Jurkat, Clone E6-1 (cell line): ENCODE measurements at regions not wholly inside any gene's neighbourhood (a gene's known extent, or its start where the extent isn't known, plus 50 kb on each side); places are given as distances from the start of the nearest gene placed in this dataset.

Experiments
- DNase-seq: peaks from one replicate; pipeline ENCODE4 v3.0.0-alpha.2; 2011; ENCODE audit warnings: low read depth, low spot score
- H3K4me3 ChIP-seq: 2 replicates; pipeline ENCODE4 v1.5.1; 2011; ENCODE audit warnings: mild to moderate bottlenecking, low read length, control low read depth, moderate library complexity

DNA sequence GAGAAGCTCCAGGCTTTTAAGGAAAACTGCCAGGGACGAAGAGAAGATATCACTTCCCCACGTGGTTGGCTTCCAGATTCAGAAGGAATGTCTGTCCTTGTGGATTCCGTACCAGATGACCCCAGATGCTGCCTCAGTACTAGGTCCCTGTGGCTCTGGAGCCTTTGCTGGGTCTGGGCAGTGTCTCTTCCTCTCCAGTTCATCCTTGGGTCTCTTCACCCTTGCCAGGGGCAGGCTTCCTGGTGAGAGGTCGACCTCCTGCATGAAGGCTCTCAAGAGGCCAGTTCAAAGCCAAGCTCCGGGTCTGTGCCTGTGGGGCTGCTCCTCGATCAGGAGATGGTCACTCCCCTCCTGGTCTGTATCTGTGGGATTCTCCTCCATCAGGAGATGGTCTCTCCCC lies 74.7 kb upstream of the B3GAT1 start:
- no peak for DNase-seq
- no peak overlapping the region for H3K4me3 ChIP-seq

DNA sequence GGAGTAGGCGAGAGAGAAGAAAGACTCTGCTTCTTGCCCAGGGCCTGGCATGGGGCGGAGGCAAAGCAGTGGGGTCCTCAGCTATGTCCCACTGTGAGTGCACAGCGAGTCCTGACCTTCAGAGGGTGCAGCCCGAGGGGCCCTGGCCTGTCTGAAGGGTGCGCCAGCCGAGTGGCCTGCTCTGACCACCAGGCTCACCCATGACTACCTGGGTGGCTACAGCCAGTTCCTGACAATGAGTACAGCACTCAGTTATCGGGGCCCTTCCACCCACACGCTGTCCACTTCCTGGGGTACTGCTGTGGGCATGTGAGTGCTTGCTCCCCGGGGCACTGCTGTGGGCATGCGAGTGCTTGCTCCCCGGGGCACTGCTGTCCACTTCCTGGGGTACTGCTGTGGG lies 74.1 kb upstream of the B3GAT1 start:
- no peak for DNase-seq
- H3K4me3 ChIP-seq: no peak overlapping the region

DNA sequence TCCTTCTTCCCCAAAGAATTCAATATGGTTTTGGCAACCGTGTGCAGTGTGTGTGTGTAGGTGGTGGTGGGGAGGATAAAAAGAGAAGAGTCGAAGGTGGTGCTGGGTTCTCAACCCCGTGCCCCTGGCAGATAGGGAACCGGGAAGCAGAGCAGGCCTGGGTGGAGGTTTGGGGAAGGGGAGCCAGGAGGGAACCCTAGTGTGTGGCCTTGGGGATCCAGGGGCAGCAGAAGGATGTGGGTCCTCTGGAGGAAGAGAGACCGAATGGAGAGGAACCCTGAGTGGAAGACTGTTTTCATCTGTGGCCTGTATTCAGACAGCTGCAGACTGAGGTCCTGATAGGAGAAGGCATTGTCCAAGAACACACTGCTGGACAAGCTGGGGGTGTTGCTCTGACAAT lies 73.3 kb upstream of the B3GAT1 start:
- DNase-seq: no peak
- no peak overlapping the region for H3K4me3 ChIP-seq

DNA sequence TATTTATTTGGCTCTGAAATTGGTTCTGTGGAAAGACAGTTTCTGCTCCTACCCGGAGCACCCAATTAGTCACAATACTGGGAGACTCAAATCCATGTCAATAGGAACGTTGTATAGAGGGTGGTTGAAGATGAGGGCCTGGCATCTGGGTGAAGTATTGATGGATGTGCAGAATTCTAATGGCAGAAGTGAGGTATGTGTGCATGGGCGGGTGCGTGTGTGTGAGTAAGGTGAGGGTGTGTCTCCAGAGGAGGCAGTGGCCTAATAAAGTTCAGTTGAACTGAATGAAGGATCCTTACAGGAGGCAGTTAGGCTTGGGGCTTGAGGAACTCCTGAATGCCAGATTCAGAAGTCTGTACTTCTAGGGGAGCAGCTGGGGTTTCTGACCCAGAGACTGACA lies 71.8 kb upstream of the B3GAT1 start:
- no peak for DNase-seq

DNA sequence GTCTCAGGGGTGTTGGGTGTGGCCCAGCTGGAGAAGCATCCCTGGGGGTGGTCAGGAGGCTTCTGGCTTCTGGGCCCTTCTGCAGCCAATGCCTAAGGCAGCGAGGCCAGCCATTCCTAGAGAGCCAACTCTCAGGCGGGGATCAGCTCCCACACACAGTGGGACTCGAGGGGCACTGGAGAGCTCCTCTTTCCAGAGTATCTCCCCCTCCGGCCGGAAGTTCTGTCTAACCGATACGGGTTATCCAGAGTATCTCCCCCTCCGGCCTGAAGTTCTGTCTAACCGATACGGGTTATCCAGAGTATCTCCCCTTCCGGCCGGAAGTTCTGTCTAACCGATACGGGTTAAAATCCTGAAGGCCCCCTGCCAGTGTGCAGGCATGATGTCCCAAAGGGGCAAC lies 71.2 kb upstream of the B3GAT1 start:
- no peak overlapping the region for H3K4me3 ChIP-seq
- DNase-seq: no peak

More for the DNA sequence above, 71.8 kb upstream of the B3GAT1 start:
- H3K4me3 ChIP-seq: no peak overlapping the region

DNA sequence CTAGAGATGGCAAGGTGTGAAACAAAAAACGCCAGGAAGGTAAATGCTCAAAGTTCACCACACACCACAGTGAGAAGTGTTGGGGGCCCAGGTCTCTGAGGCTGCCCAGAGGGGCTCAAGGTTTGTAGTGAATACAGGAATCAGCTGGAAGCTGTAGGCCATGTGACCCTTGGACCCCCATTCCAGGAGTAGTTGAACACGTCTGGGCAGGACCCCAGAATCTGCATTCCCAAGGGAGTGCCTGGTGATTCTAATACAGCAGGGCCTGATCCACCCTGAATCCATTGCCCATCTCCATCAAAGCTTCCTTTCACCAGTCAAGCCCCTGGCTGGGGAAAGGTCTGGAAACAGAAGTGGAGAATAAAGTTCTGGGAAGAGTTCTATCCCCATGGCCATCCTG lies 70.8 kb upstream of the B3GAT1 start:
- no peak for DNase-seq
- no peak overlapping the region for H3K4me3 ChIP-seq

DNA sequence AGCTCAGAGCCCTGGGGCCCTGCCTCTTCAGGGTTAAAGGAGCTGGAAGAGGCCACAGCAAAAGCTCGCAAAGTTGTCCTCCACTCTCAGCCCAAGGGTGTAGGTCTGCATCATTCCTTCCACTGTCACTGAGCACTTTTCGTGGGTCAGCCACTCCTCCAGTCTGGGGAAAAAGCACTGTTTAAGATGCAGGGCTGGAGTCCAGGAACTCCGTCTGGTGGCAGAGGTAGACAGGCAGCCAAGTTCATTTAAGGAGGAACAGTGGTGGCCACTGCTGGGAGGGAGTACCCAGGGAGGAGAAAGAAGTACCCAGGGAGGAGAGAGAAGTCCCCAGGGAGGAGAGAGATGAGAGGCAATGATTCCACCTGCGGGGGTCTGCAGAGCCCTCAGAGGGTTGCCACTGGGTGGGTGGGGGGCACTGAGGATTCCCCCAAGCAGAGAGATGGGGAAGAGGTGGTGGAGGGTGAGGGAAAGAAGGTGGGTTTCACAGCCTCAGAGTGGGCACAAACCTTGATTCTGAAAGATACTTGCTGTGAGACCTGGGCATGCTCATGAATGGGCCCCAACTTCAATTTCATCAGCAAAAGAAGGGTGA lies 70.0 kb upstream of the B3GAT1 start:
- H3K4me3 ChIP-seq: no peak overlapping the region
- DNase-seq: no peak

DNA sequence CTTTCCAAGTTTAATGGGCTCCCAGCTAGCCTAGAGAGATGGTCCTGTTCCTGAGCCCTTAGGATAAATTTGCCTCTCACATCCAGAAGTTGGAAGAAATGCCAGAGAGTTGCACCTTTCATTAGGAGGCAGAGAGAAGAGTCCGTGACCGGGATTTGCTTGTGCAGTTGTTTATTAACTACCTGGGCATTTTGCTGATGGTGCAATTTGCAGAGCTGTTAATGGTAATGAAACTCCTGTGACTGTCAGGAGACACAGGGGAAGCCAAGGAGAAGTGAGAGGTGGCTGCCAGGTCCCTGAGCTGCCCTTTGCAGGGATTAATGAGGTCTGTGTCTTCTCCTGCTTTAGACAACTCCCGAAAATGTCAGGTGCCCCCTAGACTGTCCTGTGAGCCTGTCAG lies 69.1 kb upstream of the B3GAT1 start:
- no peak for DNase-seq
- no peak overlapping the region for H3K4me3 ChIP-seq

DNA sequence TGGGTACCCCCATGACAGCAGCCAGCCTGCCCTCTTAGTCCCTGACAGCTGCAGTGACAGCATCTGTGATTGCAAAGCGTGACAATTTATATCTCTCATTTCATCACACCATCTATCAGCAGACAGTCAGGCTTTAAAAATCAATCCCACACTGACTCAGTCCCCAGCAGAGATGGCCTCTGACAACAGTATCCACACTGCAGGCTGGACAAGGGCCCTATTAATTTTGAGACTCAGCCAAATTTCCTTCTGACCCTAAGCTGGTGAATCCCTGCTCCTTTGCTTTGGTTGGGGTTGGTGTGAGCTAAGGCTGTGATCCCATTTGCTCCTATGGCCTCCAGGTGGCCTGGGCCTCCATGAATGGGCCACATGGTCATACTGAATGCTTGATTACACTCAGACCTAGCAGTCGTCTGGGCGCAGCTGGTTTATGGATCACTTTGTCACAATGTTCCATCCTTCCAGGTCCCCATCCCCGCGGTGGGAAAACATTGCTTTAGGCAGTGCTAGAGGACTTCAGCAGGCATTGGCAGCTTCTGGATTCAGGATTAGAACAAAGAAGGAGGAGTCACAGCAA lies 68.2 kb upstream of the B3GAT1 start:
- H3K4me3 ChIP-seq: no peak overlapping the region
- DNase-seq: no peak

DNA sequence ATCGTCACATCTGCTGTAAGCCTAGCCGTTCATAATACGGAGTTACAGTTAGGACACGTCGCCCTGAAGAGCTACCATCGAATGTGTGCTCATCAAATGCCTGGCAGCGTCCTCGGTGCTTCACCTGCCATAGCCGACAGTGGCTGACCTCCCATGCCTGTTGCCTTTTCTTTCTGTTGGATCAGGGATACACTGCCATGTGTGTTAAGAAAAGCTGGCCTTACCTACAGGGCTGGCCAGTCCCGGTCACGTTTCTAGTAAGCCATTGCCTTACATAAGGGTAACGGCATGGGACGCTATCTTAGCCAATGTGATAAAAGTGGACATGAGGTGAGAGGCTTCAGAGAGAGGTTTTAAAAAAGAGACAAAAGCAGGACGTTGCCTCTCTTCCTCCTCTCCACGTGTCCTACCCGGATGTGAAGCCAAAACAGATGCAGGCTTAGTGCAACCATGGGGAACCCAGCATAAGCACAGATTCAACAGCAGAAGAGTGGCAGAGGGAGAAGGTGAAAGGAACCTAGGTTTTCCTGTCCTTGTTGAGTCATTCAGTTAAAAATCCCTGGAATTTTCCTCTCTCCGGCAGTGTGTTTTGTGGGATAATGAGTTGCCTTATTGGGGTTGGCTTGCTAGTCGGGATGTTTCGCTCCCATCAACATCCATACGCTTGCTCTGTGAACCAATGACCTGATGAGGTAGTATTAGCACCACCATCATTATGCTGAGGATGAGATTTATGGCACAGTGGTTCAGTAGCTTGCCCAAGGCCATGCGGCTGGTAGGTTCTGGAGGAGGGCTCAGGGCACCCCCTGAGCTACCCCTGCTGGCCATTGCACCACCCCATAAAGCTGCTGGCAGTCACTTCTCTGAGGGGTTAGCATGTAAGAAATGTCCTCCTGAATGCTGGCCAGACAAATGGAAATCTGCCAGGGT lies 67.4 kb upstream of the B3GAT1 start:
- no peak for DNase-seq
- no peak overlapping the region for H3K4me3 ChIP-seq

DNA sequence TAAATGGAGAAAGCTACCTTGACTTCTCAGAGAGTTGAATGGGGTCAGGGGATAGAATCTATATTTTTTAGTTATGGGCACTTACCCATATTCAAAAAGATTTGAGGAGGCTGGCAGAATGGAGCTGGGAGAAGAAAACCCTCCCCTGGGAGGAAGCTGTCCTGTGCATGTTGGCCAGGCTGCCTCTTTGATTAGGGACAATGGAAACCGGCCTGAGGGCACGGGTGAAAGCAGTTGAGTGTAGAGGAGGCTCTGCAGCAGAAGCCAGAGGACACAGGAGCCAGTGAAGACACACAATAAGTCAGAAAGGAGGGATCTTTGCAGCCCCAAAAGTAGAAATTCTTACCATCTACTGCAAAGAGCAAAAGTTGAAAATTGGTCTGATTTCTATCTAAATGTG lies 66.6 kb upstream of the B3GAT1 start:
- H3K4me3 ChIP-seq: no peak overlapping the region
- DNase-seq: no peak

DNA sequence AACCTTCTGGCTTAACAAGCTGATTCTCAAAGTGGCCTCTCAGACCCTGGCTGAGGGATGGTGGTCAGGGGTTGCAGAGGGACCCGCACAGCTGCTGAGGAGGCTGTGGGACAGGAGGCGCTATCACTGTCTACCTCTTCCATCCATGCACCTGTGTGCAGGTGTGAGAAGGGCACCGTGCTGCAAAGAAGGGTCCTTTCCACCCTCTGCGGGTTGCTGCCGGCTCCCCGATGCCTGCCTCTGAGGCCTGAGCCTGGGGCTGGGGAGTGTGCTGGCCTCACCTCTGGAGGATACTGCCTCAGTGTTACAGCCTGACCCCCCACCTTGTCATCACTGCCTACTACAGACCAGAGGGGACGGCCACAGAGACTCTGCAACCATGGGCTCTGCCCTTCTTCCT lies 66.1 kb upstream of the B3GAT1 start:
- H3K4me3 ChIP-seq: no peak overlapping the region
- no peak for DNase-seq

DNA sequence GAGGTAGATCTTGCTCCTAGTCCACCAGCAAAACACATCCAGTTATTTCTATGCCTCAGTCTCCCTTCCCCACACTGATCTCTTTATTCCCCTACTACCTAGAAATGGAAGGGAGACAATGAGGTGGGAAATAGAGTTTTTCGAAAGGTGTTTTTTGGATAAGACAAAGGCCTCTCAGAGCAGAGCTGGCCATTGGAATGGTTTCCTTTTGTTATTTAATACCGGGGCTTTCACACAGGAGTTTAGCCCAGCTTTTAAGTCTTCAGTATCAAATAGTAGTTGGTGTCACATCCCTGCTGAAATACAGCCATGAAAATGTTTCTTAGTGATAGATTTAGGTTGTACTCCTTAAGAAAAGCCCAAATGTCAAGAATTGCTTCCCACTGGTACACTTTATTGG lies 65.4 kb upstream of the B3GAT1 start:
- H3K4me3 ChIP-seq: no peak overlapping the region
- DNase-seq: no peak

DNA sequence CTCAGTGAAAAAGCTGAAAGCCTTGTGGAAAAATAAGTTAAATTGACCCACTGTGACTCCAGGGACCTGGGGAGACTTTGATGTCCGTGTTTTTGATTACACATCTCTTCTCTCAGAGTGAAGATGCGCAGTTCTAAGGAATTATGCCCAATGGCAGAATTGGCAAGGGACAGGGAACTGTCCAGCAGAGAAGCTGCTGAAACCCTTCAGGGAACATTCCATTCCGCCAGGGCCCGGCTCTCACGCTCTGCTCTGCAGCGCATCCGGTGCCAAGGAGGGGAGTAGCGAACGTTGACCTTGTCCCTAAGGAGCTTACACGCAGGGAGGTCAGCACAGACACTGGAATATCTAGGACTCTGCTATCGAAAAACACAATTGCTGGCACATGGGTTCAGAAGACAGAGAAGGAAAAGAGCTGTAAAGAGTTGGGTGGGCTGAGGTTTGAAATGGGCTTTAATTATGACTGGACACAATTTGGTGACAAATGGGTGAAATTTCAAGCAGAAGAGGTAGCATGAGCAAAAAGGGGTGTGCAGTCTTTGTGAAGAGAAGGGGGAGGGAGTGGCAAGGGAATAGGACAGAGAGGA lies 64.5 kb upstream of the B3GAT1 start:
- H3K4me3 ChIP-seq: no peak overlapping the region
- DNase-seq: peak; percentile 30

DNA sequence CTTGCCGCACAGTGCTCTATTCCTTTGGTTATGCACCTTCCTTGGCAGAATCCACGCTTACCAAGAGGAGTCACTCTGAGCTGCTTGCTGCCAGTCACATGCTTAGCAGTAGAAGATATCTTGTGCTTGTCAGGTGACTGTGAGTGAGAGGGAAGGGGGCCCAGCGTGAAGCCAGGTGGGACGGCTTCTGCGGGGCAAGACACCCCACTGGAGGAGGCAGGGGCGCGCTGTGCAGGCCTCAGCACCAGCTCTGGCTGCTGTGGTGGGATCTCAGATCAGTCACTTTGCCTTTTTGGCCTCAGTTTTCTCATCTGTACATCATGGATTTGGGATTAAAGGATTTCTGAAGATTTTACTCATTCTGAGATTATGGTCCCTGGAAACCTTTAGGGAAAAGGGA lies 63.9 kb upstream of the B3GAT1 start:
- H3K4me3 ChIP-seq: no peak overlapping the region
- no peak for DNase-seq

DNA sequence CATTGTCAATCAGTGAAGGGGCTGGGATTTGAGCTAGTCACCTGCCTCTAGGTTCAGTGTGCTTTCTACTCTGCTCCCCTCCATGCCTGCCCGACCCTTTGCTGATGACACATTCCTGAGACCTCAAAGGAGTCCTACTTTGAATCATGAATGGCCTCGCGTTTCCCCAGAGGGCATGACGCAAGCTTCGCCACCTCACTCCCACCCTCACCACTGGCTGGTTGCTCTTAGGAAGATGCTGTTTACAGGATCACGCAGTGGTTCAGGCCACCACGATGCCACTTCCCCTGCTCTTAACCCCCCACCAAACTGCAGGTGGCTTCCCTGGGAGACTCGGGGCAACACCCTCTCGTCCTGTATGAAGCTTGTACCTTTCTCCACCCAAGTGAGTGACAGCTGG lies 62.9 kb upstream of the B3GAT1 start:
- H3K4me3 ChIP-seq: no peak overlapping the region
- DNase-seq: peak; percentile 19

DNA sequence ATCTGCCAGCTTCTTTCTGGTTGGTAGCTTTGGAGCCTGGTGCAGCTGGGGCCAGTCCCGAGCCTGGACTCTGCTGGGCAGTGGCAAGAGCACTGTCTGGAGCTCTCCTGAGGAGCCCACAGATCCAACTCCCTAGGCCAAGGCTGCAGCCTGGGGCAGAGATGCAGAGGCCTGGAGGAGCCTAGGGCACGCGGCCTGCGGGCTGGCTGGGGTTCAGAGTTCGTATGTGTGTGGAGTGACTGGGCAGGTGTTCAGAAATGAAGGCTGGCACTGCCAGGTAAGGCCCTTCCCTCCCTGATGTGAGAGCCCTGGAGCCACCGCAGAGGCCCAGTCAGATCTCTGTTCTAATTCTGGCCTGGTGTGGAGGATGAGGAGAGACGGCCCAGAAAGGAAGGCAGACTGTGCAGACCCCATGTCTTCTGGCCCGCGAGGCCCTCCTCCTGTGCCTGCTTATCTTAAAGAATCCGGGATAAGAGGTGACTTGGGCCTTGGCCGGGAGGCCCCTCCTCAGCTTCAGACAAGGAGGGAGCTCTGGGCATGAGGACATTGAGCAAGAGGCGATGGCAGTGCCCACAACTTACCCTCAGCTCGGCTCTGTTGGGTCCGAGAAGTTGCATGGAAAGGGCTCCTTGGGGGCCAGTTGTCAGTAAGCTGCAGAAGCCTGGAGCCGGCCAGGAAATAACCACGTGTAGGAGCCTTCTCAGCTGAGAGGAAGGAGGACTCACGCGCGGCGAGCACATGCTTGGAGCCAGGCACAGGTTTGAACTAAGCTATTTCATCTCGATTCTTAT lies 62.2 kb upstream of the B3GAT1 start:
- no peak overlapping the region for H3K4me3 ChIP-seq
- DNase-seq: no peak

DNA sequence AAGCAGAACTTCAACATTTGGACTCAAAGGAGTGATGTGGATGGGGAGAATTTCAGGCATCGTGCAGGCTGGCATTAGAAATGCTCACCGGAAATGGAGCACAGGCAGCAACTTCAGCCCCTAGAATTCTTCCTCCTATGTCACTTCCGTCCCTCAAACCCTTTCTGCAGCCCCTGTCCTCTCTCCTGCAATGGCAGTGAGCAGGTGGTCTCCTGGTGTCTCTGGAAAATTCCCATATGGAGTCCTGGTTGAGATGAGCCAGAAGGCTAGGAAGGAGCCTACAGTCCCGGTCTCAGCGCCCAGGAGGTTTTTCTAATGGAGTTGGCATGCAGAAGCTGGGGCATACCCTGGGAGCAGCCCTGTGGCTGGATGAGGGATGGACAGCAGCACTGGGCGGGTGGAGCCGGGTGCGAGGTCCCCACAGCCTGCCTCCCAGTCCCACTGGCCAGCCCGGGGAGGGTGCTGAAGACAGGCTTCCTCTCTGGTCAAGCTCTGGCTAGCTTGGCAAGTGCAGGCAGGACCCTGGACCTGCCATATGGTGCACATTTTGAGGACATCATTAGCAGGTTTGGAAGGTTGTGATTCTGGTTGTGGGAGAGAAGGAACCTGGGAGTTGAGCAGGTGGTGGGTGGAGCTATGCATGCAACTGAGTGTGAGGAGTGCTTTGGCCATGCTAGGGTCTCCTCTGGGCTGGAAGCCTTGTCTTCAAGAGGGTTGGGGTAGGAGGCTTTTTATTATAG lies 59.8 kb upstream of the B3GAT1 start:
- no peak overlapping the region for H3K4me3 ChIP-seq
- no peak for DNase-seq
